ENCODE measurements at regions not wholly inside any gene's neighbourhood (a gene's known extent, or its start where the extent isn't known, plus 50 kb on each side); places are given as distances from the start of the nearest gene placed in this dataset.

DNA sequence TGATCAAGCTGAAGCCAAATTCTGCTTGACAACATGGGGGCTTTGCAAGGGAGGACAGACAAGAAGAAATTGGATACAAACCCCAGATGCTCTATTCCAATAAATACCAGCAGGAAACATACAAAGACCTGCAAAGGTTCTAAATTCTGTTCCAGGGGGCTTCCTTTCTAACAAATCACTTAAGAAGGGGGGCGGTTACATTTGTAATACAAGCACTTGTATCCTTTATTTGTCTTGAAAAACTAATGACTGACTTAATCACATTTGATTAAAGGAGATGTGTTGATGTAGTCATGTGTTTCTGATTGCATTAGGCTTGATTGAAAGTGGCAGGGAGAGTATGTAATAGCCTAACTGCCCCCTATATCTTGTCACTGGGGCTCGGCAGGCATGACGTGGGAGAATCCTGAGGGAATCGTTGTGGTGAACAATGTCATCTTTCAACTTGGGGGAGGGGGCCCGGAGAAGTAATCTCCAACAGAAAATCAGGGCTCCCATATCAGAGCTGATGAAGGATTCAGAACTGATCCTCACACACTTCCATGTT is 361.7 kb downstream of the INSC start:
- Histone ChIP-seq H3K9me3 (ENCODE audit: control insufficient read depth in 1 of 2, low read length in 2 of 2) (no peaks in the 10 kb centered on the region), H3K27ac (ENCODE audit: low read depth, low read length) (no peak overlapping the region), H3K4me1 (ENCODE audit: control insufficient read depth in 1 of 2, insufficient read depth in 2 of 2, low read length in 2 of 2) (peaks cover 17 to 21% of the 10 kb centered on the region in 2 donors), H3K27me3 (ENCODE audit: control insufficient read depth in 1 of 2, insufficient read depth in 2 of 2, low read length in 2 of 2) (no peaks in the 10 kb centered on the region), H3K9ac (ENCODE audit: low read depth in 1 of 2, low read length in 2 of 2) (no peak overlapping the region), H3K36me3 (ENCODE audit: control insufficient read depth in 1 of 2, insufficient read depth in 2 of 2, low read length in 2 of 2) (no peaks in the 10 kb centered on the region), H3K4me3 (ENCODE audit: low read depth in 1 of 2, low read length in 2 of 2) (no peak overlapping the region)

DNA sequence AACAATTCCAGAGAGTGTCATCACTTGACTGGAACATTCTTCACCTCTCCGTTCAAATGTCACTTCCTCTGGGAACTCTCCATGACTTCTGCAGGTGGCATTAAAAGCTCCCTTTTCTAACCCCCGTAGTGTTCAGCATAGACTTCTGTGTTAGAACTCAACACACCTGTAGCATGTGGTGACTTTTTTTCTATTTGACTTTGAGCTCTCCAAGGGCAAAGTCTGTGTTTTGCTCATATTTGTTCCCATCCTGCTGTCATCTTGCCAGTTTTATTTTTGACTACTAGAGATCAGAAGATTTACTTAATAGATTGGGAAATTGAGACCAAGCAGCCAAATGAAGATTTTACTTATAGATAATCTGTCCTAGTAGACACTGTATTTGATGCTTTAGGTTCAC is 367.1 kb downstream of the INSC start:
- H3K27me3 ChIP-seq (ENCODE audit: control insufficient read depth in 1 of 2, insufficient read depth in 2 of 2, low read length in 2 of 2) = no peaks in the 10 kb centered on the region
- no peak overlapping the region for H3K27ac ChIP-seq (ENCODE audit: low read depth, low read length)
- no peaks in the 10 kb centered on the region for H3K36me3 ChIP-seq (ENCODE audit: control insufficient read depth in 1 of 2, insufficient read depth in 2 of 2, low read length in 2 of 2)
- peaks cover 0 to 3% of the 10 kb centered on the region in 2 donors for H3K4me1 ChIP-seq (ENCODE audit: control insufficient read depth in 1 of 2, insufficient read depth in 2 of 2, low read length in 2 of 2)
- no peak overlapping the region for H3K9ac ChIP-seq (ENCODE audit: low read depth in 1 of 2, low read length in 2 of 2)
- no peaks in the 10 kb centered on the region for H3K9me3 ChIP-seq (ENCODE audit: control insufficient read depth in 1 of 2, low read length in 2 of 2)
- H3K4me3 ChIP-seq (ENCODE audit: low read depth in 1 of 2, low read length in 2 of 2) = no peak overlapping the region

DNA sequence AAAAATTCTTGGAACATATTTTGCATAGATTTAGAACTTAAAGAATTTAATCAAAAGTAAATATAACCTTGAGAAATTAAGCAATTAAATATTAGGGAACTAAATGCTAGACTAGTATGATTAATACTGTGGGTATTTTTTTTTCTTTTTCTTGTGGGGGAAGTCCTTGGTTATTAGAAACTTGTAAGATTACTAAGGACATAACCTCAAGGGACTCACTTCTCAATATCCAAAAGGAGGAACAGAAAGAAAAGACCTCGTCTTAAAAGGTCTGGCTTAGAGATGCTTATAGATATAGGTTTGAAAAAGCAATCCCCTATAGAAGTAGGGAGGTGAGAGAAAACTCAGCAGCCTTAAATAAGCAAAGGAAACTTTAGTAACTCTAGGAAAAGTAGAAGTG is 368.5 kb downstream of the INSC start:
- no peak overlapping the region for H3K9ac ChIP-seq (ENCODE audit: low read depth in 1 of 2, low read length in 2 of 2)
- no peak overlapping the region for H3K4me3 ChIP-seq (ENCODE audit: low read depth in 1 of 2, low read length in 2 of 2)
- no peaks in the 10 kb centered on the region for H3K9me3 ChIP-seq (ENCODE audit: control insufficient read depth in 1 of 2, low read length in 2 of 2)
- no peaks in the 10 kb centered on the region for H3K27me3 ChIP-seq (ENCODE audit: control insufficient read depth in 1 of 2, insufficient read depth in 2 of 2, low read length in 2 of 2)
- H3K4me1 ChIP-seq (ENCODE audit: control insufficient read depth in 1 of 2, insufficient read depth in 2 of 2, low read length in 2 of 2) = peaks cover 0 to 3% of the 10 kb centered on the region in 2 donors
- no peaks in the 10 kb centered on the region for H3K36me3 ChIP-seq (ENCODE audit: control insufficient read depth in 1 of 2, insufficient read depth in 2 of 2, low read length in 2 of 2)
- H3K27ac ChIP-seq (ENCODE audit: low read depth, low read length) = no peak overlapping the region

DNA sequence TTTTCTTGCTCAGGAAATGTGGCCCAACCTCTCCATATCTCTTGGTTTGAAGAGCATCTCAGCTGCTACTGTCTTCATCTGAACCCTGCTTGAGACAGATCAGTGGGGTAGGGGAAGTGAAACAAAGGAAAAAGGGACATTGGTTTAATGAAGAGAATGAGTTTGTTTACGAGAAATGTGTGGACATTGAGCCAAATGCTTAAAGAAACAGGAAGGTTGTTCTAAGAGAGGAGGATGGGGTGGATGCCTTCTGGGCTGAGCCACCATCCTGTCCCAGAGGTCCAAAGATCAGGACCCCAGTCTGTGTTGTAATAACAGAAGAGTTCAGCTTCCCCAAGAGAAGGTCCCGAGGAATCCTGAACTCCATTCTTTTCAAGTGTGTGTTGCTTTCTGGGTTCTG is 369.7 kb downstream of the INSC start:
- no peak overlapping the region for H3K4me3 ChIP-seq (ENCODE audit: low read depth in 1 of 2, low read length in 2 of 2)
- H3K27me3 ChIP-seq (ENCODE audit: control insufficient read depth in 1 of 2, insufficient read depth in 2 of 2, low read length in 2 of 2) = no peaks in the 10 kb centered on the region
- H3K27ac ChIP-seq (ENCODE audit: low read depth, low read length) = no peak overlapping the region

DNA sequence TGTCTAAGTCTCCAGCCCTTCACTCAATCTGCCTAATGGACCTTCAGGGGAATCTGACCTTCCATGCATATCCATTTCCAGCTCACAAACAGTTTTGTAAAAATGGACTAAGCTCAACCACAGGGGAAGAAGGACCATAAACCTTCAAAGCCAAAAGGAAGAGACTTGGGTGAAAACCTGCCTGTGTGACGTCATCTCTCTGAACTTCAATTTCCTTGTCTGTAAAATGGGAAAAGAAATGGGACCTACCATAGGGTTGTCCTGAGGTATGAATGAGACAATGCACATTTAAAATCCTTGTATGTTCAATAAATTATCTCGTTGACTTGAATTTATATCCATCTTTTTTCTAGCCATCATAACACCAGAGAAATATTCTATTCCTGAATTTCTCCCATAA is 370.7 kb downstream of the INSC start:
- no peak overlapping the region for H3K9ac ChIP-seq (ENCODE audit: low read depth in 1 of 2, low read length in 2 of 2)
- H3K4me3 ChIP-seq (ENCODE audit: low read depth in 1 of 2, low read length in 2 of 2) = no peak overlapping the region
- H3K27me3 ChIP-seq (ENCODE audit: control insufficient read depth in 1 of 2, insufficient read depth in 2 of 2, low read length in 2 of 2) = no peaks in the 10 kb centered on the region
- H3K27ac ChIP-seq (ENCODE audit: low read depth, low read length) = no peak overlapping the region
- H3K4me1 ChIP-seq (ENCODE audit: control insufficient read depth in 1 of 2, insufficient read depth in 2 of 2, low read length in 2 of 2) = peaks cover 0 to 3% of the 10 kb centered on the region in 2 donors
- no peaks in the 10 kb centered on the region for H3K9me3 ChIP-seq (ENCODE audit: control insufficient read depth in 1 of 2, low read length in 2 of 2)
- H3K36me3 ChIP-seq (ENCODE audit: control insufficient read depth in 1 of 2, insufficient read depth in 2 of 2, low read length in 2 of 2) = no peaks in the 10 kb centered on the region

More for the DNA sequence above, 369.7 kb downstream of the INSC start:
- H3K9me3 ChIP-seq (ENCODE audit: control insufficient read depth in 1 of 2, low read length in 2 of 2) = no peaks in the 10 kb centered on the region
- H3K4me1 ChIP-seq (ENCODE audit: control insufficient read depth in 1 of 2, insufficient read depth in 2 of 2, low read length in 2 of 2) = peaks cover 0 to 3% of the 10 kb centered on the region in 2 donors
- H3K36me3 ChIP-seq (ENCODE audit: control insufficient read depth in 1 of 2, insufficient read depth in 2 of 2, low read length in 2 of 2) = no peaks in the 10 kb centered on the region
- H3K9ac ChIP-seq (ENCODE audit: low read depth in 1 of 2, low read length in 2 of 2) = no peak overlapping the region

DNA sequence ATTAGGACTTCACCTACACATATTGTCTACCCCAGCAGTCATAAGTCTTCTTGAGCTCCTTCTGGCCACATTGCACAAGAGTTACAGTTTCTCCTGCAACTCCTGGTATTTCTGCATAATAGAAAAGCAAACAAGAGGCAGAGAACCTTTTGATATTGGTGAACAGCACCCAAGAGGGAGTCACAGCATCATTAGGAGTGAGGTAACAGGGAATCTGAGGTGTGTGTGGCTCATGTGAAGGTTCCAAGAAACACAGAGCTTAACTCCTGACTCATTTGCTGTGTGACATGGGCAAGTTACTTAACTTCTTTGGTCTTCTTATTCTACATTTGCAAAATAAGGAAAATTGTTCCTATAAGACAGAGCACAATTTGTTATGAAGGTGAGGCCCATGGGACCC is 374.6 kb downstream of the INSC start:
- H3K4me1 ChIP-seq (ENCODE audit: control insufficient read depth in 1 of 2, insufficient read depth in 2 of 2, low read length in 2 of 2) = peaks cover 0 to 7% of the 10 kb centered on the region in 2 donors
- H3K9me3 ChIP-seq (ENCODE audit: control insufficient read depth in 1 of 2, low read length in 2 of 2) = no peaks in the 10 kb centered on the region
- H3K27me3 ChIP-seq (ENCODE audit: control insufficient read depth in 1 of 2, insufficient read depth in 2 of 2, low read length in 2 of 2) = no peaks in the 10 kb centered on the region
- no peak overlapping the region for H3K27ac ChIP-seq (ENCODE audit: low read depth, low read length)
- no peak overlapping the region for H3K4me3 ChIP-seq (ENCODE audit: low read depth in 1 of 2, low read length in 2 of 2)
- no peak overlapping the region for H3K9ac ChIP-seq (ENCODE audit: low read depth in 1 of 2, low read length in 2 of 2)
- H3K36me3 ChIP-seq (ENCODE audit: control insufficient read depth in 1 of 2, insufficient read depth in 2 of 2, low read length in 2 of 2) = no peaks in the 10 kb centered on the region

DNA sequence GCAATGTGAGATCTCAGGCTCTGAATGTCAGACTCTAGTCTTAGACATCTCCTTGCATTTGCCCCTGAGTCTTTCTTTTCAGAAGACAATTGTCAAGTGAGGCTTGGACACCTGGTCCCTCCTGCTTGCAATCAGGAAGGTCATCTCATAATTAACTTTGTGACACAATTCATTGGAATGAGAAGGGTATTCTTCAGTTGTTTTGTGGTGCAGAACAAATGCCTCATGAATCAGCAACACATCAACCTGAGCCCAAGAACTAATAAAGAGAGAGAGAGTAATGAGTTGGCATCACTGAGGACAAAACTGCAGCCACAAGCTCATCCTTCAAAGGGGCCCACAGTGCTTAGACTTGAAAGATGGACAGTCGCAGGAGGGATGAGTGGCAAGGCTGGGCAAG is 375.8 kb downstream of the INSC start:
- Histone ChIP-seq H3K36me3 (ENCODE audit: control insufficient read depth in 1 of 2, insufficient read depth in 2 of 2, low read length in 2 of 2) (no peaks in the 10 kb centered on the region), H3K4me3 (ENCODE audit: low read depth in 1 of 2, low read length in 2 of 2) (no peak overlapping the region)

DNA sequence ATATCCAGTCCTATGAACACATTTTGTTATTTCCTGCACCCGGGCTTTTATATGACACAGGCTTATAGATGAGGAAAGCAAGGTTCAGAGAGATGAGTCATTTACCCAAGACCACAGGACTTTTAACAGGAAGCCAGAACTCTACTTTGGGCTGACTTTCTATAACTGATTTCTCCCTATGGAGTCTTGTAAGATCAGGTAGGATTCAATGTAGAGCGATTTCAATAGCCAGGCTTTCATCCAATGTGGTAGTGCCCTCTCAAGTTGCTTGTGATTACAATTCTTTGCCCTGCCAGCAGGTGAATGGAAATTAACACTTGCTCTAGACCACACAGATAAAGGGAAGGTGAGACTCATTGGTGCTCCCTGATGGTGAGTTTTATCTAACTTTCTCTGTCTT is 378.3 kb downstream of the INSC start:
- Histone ChIP-seq H3K4me1 (ENCODE audit: control insufficient read depth in 1 of 2, insufficient read depth in 2 of 2, low read length in 2 of 2) (peaks cover 11 to 26% of the 10 kb centered on the region in 2 donors), H3K9ac (ENCODE audit: low read depth in 1 of 2, low read length in 2 of 2) (no peak overlapping the region), H3K36me3 (ENCODE audit: control insufficient read depth in 1 of 2, insufficient read depth in 2 of 2, low read length in 2 of 2) (no peaks in the 10 kb centered on the region), H3K27me3 (ENCODE audit: control insufficient read depth in 1 of 2, insufficient read depth in 2 of 2, low read length in 2 of 2) (no peaks in the 10 kb centered on the region), H3K27ac (ENCODE audit: low read depth, low read length) (no peak overlapping the region), H3K4me3 (ENCODE audit: low read depth in 1 of 2, low read length in 2 of 2) (no peak overlapping the region), H3K9me3 (ENCODE audit: control insufficient read depth in 1 of 2, low read length in 2 of 2) (no peaks in the 10 kb centered on the region)

More for the DNA sequence above, 375.8 kb downstream of the INSC start:
- Histone ChIP-seq H3K27ac (ENCODE audit: low read depth, low read length) (no peak overlapping the region), H3K27me3 (ENCODE audit: control insufficient read depth in 1 of 2, insufficient read depth in 2 of 2, low read length in 2 of 2) (no peaks in the 10 kb centered on the region), H3K9ac (ENCODE audit: low read depth in 1 of 2, low read length in 2 of 2) (no peak overlapping the region), H3K4me1 (ENCODE audit: control insufficient read depth in 1 of 2, insufficient read depth in 2 of 2, low read length in 2 of 2) (peaks cover 0 to 15% of the 10 kb centered on the region in 2 donors), H3K9me3 (ENCODE audit: control insufficient read depth in 1 of 2, low read length in 2 of 2) (no peaks in the 10 kb centered on the region)

DNA sequence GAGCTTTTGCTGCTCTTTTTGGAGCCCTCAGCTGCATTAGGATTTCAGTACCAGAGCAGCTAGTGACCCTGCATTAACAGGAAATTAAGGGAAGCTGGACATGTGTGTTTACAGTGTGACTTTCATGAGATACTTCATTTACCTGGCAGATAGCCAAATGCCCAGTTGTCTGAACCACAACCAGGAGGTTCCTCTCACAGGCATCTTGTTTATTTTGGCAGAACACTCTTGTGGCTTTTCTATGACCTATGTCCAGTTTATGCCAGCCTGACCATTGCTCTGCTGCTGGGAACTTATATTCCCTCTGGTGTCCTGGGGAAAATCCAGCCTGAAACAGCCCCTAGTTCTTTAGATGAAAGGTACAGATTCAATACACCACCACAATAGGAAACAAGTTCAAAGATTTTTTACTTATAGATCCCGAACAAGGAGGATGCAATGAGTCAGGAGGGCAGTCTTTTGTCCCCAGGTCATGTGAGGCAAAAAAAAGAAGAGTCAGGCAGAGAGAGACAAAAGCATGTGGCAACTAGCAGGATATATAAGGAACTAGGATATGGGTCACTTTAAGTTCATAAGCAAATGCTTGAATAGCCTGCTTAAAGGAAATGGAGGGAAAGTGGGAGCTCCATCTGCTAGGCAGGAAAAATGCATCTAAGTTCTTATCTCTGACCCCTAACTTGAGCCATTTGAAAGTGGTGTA is 379.3 kb downstream of the INSC start:
- H3K27ac ChIP-seq (ENCODE audit: low read depth, low read length) = no peak overlapping the region
- H3K9ac ChIP-seq (ENCODE audit: low read depth in 1 of 2, low read length in 2 of 2) = no peak overlapping the region
- H3K27me3 ChIP-seq (ENCODE audit: control insufficient read depth in 1 of 2, insufficient read depth in 2 of 2, low read length in 2 of 2) = no peaks in the 10 kb centered on the region
- no peaks in the 10 kb centered on the region for H3K9me3 ChIP-seq (ENCODE audit: control insufficient read depth in 1 of 2, low read length in 2 of 2)
- peaks cover 11 to 26% of the 10 kb centered on the region in 2 donors for H3K4me1 ChIP-seq (ENCODE audit: control insufficient read depth in 1 of 2, insufficient read depth in 2 of 2, low read length in 2 of 2)
- no peak overlapping the region for H3K4me3 ChIP-seq (ENCODE audit: low read depth in 1 of 2, low read length in 2 of 2)
- no peaks in the 10 kb centered on the region for H3K36me3 ChIP-seq (ENCODE audit: control insufficient read depth in 1 of 2, insufficient read depth in 2 of 2, low read length in 2 of 2)

DNA sequence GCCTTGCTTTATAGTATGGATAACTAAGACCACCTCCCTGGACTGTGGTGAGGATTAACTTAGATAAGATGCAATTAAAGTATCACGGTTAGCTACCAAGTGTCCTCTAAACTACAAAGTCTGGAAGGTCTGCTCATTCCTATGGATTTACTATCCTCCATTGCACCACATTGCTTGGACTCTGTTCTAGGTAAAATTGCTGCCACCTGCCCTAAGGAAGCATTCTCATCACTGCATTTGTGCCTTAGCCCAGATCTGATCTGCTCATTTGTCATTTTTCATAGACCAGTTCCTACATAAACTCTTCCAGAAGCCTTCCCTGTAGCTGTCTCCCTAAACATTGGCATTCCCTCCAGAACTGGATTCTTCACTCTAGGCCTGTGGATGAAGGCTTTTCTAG is 380.0 kb downstream of the INSC start:
- Histone ChIP-seq H3K27ac (ENCODE audit: low read depth, low read length) (no peak overlapping the region), H3K9me3 (ENCODE audit: control insufficient read depth in 1 of 2, low read length in 2 of 2) (no peaks in the 10 kb centered on the region), H3K27me3 (ENCODE audit: control insufficient read depth in 1 of 2, insufficient read depth in 2 of 2, low read length in 2 of 2) (no peaks in the 10 kb centered on the region), H3K36me3 (ENCODE audit: control insufficient read depth in 1 of 2, insufficient read depth in 2 of 2, low read length in 2 of 2) (no peaks in the 10 kb centered on the region), H3K4me1 (ENCODE audit: control insufficient read depth in 1 of 2, insufficient read depth in 2 of 2, low read length in 2 of 2) (peaks cover 11 to 26% of the 10 kb centered on the region in 2 donors), H3K9ac (ENCODE audit: low read depth in 1 of 2, low read length in 2 of 2) (no peak overlapping the region), H3K4me3 (ENCODE audit: low read depth in 1 of 2, low read length in 2 of 2) (no peak overlapping the region)
